22Rv1 (cell line): ENCODE measurements at regions not wholly inside any gene's neighbourhood (a gene's known extent, or its start where the extent isn't known, plus 50 kb on each side); places are given as distances from the start of the nearest gene placed in this dataset.

Experiments used
- H3K27ac ChIP-seq: fragments of 450-650 bp; 2 replicates; pipeline ENCODE4 v1.5.1; 2017
- CTCF ChIP-seq: fragments of 450-650 bp; IDR thresholded peaks from 2 replicates; pipeline ENCODE4 v1.5.1; 2017; ENCODE audit warnings: mild to moderate bottlenecking
- ZFX ChIP-seq: fragments of 450-650 bp; IDR thresholded peaks from 2 replicates; pipeline ENCODE4 v1.6.1; 2017; ENCODE audit warnings: antibody characterized with exemption, borderline replicate concordance

GRCh38 chr10:94268652-94269051 lies 94.1 kb downstream of the NOC3L start:
- TF ChIP-seq ZFX = no peak
- TF ChIP-seq CTCF = no peak
- no peak overlapping the region for H3K27ac ChIP-seq

- TF ChIP-seq ZFX = no peak
- no peak for TF ChIP-seq CTCF
- H3K27ac ChIP-seq = no peak overlapping the region
These were observed 88.5 kb downstream of the NOC3L start for GRCh38 chr10:94274142-94274787.

DNA sequence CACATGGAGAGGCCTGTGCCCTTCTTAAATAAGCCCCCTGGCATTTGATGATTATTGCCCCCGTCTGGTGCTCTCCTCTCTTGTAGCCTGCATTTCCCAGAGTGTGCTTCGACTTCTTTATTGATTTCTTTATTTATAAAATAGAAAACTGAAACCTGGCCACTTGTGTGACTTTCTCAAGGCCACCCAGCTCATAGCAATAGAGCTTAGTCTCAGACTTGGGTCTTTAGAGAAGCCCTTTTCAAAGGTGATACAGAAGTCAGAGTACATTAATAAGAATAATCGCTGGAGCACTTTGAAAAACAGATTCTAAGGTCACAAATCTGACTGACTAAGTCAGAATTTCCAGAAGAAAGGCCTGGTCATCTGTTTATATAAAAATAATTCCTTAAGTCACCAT lies 86.6 kb downstream of the NOC3L start:
- H3K27ac ChIP-seq = no peak overlapping the region
- no peak for TF ChIP-seq ZFX
- no peak for TF ChIP-seq CTCF

- TF ChIP-seq CTCF (no peak), ZFX (no peak)
These were observed 85.3 kb downstream of the NOC3L start for GRCh38 chr10:94277450-94277849.

GRCh38 chr10:94279835-94280709 lies 82.7 kb downstream of the NOC3L start:
- TF ChIP-seq ZFX (no peak), CTCF (peak; percentile 96)
- H3K27ac ChIP-seq = no peak overlapping the region

More at GRCh38 chr10:94277450-94277849, 85.3 kb downstream of the NOC3L start:
- H3K27ac ChIP-seq = no peak overlapping the region

- no peak overlapping the region for H3K27ac ChIP-seq
- TF ChIP-seq ZFX = no peak
- no peak for TF ChIP-seq CTCF
These were observed 81.1 kb downstream of the NOC3L start for GRCh38 chr10:94281654-94282053.

DNA sequence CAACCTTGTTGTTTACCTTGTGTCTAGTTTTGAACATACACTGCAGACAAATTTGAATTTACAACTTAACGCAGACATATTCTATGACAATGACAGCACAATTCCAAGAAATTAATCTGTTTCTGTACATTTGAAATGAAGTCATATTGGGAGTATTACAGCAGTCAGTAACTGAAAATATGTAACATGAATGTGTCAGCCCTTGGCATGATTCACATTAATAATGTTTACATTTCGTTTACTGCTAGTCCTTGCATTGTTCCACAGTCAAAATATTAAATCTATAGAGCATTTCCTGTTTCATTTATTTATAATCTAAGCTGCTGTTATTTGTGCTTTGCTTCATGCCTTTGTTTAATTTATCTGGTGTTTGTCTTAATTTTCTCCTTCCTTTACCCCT lies 80.4 kb downstream of the NOC3L start:
- TF ChIP-seq CTCF = no peak
- no peak for TF ChIP-seq ZFX
- H3K27ac ChIP-seq = no peak overlapping the region
